ENCODE measurements at regions not wholly inside any gene's neighbourhood (a gene's known extent, or its start where the extent isn't known, plus 50 kb on each side); places are given as distances from the start of the nearest gene placed in this dataset.

GRCh38 chr14:34208532-34208931 is 253.5 kb downstream of the SPTSSA start:
- intact Hi-C loops (cut with micrococcal nuclease; ENCODE audit: unreplicated experiment), result no loop called here
- H3K27me3 Mint-ChIP-seq (ENCODE audit: unreplicated experiment), result no peaks in the 10 kb centered on the region
- TF ChIP-seq, protein P1, sequence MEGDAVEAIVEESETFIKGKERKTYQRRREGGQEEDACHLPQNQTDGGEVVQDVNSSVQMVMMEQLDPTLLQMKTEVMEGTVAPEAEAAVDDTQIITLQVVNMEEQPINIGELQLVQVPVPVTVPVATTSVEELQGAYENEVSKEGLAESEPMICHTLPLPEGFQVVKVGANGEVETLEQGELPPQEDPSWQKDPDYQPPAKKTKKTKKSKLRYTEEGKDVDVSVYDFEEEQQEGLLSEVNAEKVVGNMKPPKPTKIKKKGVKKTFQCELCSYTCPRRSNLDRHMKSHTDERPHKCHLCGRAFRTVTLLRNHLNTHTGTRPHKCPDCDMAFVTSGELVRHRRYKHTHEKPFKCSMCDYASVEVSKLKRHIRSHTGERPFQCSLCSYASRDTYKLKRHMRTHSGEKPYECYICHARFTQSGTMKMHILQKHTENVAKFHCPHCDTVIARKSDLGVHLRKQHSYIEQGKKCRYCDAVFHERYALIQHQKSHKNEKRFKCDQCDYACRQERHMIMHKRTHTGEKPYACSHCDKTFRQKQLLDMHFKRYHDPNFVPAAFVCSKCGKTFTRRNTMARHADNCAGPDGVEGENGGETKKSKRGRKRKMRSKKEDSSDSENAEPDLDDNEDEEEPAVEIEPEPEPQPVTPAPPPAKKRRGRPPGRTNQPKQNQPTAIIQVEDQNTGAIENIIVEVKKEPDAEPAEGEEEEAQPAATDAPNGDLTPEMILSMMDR (IDR thresholded peaks at IDR 0.05; ENCODE audit: unreplicated experiment), result no peak
- H3K9me3 Mint-ChIP-seq (ENCODE audit: low read depth, unreplicated experiment), result peaks cover 4% of the 10 kb centered on the region
- BruUV-seq (replicated peaks), result no TSS peak
- no peaks in the 10 kb centered on the region for H3K36me3 Mint-ChIP-seq (ENCODE audit: insufficient read depth, unreplicated experiment)
- peaks cover 21% of the 10 kb centered on the region for H3K4me1 Mint-ChIP-seq (ENCODE audit: low read depth, unreplicated experiment)
- no peak overlapping the region for H3K4me3 Mint-ChIP-seq (ENCODE audit: low read depth, unreplicated experiment)
- DNase-seq, result no peak
- H3K27ac Mint-ChIP-seq (ENCODE audit: unreplicated experiment), result no peak overlapping the region
- CTCF ChIA-PET, result no interaction called here

GRCh38 chr14:34205799-34206198 is 254.9 kb upstream of the EGLN3 start:
- TF ChIP-seq, protein P1 (IDR thresholded peaks at IDR 0.05; ENCODE audit: unreplicated experiment), result no peak
- no peaks in the 10 kb centered on the region for H3K36me3 Mint-ChIP-seq (ENCODE audit: insufficient read depth, unreplicated experiment)
- H3K4me1 Mint-ChIP-seq (ENCODE audit: low read depth, unreplicated experiment), result peaks cover 7% of the 10 kb centered on the region
- H3K27me3 Mint-ChIP-seq (ENCODE audit: unreplicated experiment), result no peaks in the 10 kb centered on the region
- no peak overlapping the region for H3K4me3 Mint-ChIP-seq (ENCODE audit: low read depth, unreplicated experiment)
- CTCF ChIA-PET, result no interaction called here
- intact Hi-C loops (cut with micrococcal nuclease; ENCODE audit: unreplicated experiment), result no loop called here
- peaks cover 4% of the 10 kb centered on the region for H3K9me3 Mint-ChIP-seq (ENCODE audit: low read depth, unreplicated experiment)
- H3K27ac Mint-ChIP-seq (ENCODE audit: unreplicated experiment), result no peak overlapping the region
- no TSS peak for BruUV-seq (replicated peaks)
- no peak for DNase-seq

DNA sequence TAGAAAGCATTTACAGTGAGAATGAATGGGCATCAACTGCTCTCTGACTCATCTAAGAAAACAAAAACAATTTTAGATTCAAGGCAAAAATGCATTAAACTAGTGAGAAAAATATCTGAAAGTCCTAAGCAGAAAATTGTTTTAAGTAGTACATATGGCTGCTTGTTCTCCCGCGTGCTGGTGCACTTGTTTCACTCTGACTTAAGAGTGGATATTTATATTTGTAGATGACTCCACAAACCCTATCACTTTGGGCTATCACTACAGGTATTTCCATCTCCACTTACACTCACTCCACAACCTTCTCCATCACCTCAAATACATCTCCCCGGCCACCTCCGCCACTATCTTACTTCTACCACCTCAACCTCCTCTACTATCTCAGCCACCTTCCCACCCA is 253.9 kb upstream of the EGLN3 start:
- no peaks in the 10 kb centered on the region for H3K36me3 Mint-ChIP-seq (ENCODE audit: insufficient read depth, unreplicated experiment)
- no peak for DNase-seq
- no TSS peak for BruUV-seq (replicated peaks)
- H3K9me3 Mint-ChIP-seq (ENCODE audit: low read depth, unreplicated experiment), result peaks cover 4% of the 10 kb centered on the region
- no peak overlapping the region for H3K27ac Mint-ChIP-seq (ENCODE audit: unreplicated experiment)
- TF ChIP-seq, protein P1 (IDR thresholded peaks at IDR 0.05; ENCODE audit: unreplicated experiment), result no peak
- H3K4me1 Mint-ChIP-seq (ENCODE audit: low read depth, unreplicated experiment), result peaks cover 7% of the 10 kb centered on the region
- H3K27me3 Mint-ChIP-seq (ENCODE audit: unreplicated experiment), result no peaks in the 10 kb centered on the region
- H3K4me3 Mint-ChIP-seq (ENCODE audit: low read depth, unreplicated experiment), result no peak overlapping the region
- CTCF ChIA-PET, result no interaction called here
- intact Hi-C loops (cut with micrococcal nuclease; ENCODE audit: unreplicated experiment), result no loop called here

DNA sequence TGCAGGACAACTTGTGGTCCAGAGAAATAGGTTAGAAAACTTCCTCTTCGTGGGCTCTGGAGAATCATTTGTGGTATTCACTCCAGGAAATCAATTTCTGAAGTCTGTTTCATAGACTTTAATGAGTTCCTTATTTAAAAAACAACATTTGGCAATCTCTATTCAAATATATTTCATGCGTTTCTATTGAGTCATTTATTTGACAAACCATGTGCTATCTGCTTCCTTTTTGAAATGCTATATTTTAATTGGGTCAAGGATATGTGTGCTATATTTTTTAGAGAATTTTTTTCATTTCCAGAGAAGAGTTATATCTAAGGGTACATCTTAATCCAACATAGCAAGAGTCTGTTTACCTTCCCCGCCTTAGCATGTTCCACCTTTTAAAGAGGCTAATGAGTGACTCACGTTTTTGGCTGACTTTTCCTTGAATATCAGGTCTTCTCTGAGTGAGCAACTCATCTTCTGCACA is 252.4 kb upstream of the EGLN3 start:
- H3K4me1 Mint-ChIP-seq (ENCODE audit: low read depth, unreplicated experiment), result peaks cover 7% of the 10 kb centered on the region
- H3K27me3 Mint-ChIP-seq (ENCODE audit: unreplicated experiment), result no peaks in the 10 kb centered on the region
- H3K27ac Mint-ChIP-seq (ENCODE audit: unreplicated experiment), result no peak overlapping the region
- peaks cover 4% of the 10 kb centered on the region for H3K9me3 Mint-ChIP-seq (ENCODE audit: low read depth, unreplicated experiment)
- H3K36me3 Mint-ChIP-seq (ENCODE audit: insufficient read depth, unreplicated experiment), result no peaks in the 10 kb centered on the region
- H3K4me3 Mint-ChIP-seq (ENCODE audit: low read depth, unreplicated experiment), result no peak overlapping the region
- intact Hi-C loops (cut with micrococcal nuclease; ENCODE audit: unreplicated experiment), result no loop called here
- CTCF ChIA-PET, result interaction anchor here (0.6 to 1.0 kb wide), 2 partner anchors 19 to 506 kb away, joined by 3 to 5 read pairs; no protein-coding TSS in a partner anchor
- DNase-seq, result no peak
- TF ChIP-seq, protein P1 (IDR thresholded peaks at IDR 0.05; ENCODE audit: unreplicated experiment), result no peak
- BruUV-seq (replicated peaks), result no TSS peak

Data from Calu3 (cell line).